ENCODE measurements at regions not wholly inside any gene's neighbourhood (a gene's known extent, or its start where the extent isn't known, plus 50 kb on each side); places are given as distances from the start of the nearest gene placed in this dataset.
"Not testable (repeated sequence)": the region's sequence is repeated elsewhere in the genome, so short reads cannot be mapped to it uniquely, and the experiment has no call there.

DNA sequence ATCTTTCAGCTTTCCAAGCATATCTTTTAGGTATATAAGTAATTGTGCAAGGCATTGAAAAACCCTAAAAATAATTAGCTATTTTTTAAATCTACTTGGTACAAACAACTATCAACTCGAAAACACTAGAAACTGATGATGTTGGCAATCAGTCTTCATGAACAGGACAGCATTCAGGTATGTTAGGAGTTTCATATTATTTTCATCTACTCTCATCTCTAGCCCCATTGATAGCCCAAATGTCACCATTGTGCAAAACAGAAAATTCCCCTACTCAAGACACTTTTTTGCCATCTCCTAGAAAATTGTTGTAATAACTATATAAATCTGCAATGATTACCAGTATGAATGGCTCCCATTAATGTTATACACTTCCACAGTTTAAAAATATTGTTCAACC lies 144.5 kb upstream of the KRAS start:
- no peak for FAIRE-seq
- TF ChIP-seq, protein P1, sequence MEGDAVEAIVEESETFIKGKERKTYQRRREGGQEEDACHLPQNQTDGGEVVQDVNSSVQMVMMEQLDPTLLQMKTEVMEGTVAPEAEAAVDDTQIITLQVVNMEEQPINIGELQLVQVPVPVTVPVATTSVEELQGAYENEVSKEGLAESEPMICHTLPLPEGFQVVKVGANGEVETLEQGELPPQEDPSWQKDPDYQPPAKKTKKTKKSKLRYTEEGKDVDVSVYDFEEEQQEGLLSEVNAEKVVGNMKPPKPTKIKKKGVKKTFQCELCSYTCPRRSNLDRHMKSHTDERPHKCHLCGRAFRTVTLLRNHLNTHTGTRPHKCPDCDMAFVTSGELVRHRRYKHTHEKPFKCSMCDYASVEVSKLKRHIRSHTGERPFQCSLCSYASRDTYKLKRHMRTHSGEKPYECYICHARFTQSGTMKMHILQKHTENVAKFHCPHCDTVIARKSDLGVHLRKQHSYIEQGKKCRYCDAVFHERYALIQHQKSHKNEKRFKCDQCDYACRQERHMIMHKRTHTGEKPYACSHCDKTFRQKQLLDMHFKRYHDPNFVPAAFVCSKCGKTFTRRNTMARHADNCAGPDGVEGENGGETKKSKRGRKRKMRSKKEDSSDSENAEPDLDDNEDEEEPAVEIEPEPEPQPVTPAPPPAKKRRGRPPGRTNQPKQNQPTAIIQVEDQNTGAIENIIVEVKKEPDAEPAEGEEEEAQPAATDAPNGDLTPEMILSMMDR (IDR thresholded peaks at IDR 0.05; ENCODE audit: insufficient read depth, missing control alignments) = no peak
- no peak for DNase-seq (ENCODE audit: insufficient read length, low spot score)

DNA sequence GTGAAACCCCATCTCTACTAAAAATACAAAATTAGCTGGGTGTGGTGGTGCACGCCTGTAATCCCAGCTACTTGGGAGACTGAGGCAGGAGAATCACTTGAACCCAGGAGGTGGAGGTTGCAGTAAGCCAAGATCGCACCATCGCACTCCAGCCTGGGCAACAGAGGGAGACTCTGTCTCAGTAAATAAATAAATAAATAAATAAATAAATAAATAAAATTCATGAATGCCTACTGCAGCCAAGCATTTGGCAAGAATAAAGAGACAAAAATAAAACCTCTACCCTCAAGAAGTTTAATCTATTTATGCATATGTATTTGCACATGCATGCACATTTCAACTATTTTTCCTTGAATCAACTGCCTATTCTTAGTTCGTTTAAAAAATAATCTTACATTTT lies 144.0 kb upstream of the KRAS start:
- not testable (repeated sequence) for FAIRE-seq; DNase-seq (ENCODE audit: insufficient read length, low spot score)

DNA sequence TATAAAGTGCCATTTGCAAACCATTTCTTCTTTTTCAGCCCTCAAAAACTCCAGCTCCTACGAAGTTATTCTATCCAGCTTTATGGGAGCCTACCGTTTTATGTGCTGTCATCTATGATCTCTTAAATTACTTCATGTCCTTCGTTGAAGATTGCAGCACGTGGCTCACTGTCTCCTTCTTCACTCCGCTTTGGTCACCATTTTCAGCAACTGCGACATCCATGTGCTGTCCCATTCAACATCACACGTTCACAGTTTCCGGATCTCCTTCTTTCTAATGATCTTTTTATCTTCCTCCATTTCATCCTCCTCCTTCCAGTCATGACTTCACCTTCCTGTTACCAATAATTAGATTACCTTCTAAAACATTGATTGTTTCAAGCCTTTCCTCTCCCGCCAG lies 143.3 kb upstream of the KRAS start:
- FAIRE-seq = no peak
- DNase-seq (ENCODE audit: insufficient read length, low spot score) = no peak
- TF ChIP-seq, protein P1 (IDR thresholded peaks at IDR 0.05; ENCODE audit: insufficient read depth, missing control alignments) = no peak

DNA sequence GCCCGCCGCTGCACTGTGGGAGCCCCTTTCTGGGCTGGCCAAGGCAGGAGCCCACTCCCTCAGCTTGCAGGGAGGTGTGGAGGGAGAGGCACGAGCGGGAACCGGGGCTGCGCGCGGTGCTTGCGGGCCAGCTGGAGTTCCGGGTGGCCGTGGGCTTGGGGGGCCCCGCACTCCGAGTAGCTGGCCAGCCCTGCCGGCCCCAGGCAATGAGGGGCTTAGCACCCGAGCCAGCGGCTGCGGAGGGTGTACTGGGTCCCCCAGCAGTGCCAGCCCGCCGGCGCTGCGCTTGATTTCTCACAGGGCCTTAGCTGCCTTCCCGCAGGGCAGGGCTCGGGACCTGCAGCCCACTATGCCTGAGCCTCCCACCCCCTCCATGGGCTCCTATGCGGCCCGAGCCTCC lies 140.6 kb upstream of the KRAS start:
- not testable (repeated sequence) for DNase-seq (ENCODE audit: insufficient read length, low spot score); FAIRE-seq

DNA sequence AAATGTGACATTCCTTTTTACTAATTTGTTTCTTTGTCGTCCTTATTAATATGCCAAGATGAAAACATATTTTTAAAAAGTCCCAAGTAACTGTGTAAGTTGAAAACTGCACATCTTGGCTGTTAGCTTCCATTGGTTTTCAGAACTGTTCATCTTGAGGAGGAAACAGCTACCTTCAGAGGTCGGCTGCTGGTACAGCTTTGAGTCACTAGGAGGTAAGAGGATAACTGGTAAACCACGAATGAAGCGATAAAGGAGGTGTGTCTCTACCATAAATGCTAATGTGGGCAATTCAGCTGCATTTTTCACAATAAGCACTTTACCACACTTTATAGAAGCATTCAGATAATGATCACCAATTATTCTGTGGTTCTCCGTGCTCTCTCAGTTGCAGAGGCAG lies 137.5 kb upstream of the KRAS start:
- TF ChIP-seq, protein P1 (IDR thresholded peaks at IDR 0.05; ENCODE audit: insufficient read depth, missing control alignments) = no peak
- DNase-seq (ENCODE audit: insufficient read length, low spot score) = no peak
- FAIRE-seq = no peak

DNA sequence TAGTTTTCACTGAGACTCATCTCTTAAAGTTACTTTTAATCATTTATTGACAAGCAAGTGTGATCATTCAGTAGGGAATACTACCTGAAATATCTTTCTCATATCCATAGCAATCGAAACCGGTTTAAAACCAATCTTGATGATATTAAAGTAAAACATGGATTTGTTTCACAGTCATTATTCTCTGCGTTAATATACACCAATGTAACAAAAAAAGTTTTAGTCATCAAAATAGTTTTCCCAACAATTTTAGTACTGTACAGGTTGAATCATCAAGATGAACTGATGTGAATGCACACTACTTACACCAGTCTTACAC lies 137.0 kb upstream of the KRAS start:
- FAIRE-seq = no peak
- no peak for DNase-seq (ENCODE audit: insufficient read length, low spot score)
- TF ChIP-seq, protein P1 (IDR thresholded peaks at IDR 0.05; ENCODE audit: insufficient read depth, missing control alignments) = no peak

DNA sequence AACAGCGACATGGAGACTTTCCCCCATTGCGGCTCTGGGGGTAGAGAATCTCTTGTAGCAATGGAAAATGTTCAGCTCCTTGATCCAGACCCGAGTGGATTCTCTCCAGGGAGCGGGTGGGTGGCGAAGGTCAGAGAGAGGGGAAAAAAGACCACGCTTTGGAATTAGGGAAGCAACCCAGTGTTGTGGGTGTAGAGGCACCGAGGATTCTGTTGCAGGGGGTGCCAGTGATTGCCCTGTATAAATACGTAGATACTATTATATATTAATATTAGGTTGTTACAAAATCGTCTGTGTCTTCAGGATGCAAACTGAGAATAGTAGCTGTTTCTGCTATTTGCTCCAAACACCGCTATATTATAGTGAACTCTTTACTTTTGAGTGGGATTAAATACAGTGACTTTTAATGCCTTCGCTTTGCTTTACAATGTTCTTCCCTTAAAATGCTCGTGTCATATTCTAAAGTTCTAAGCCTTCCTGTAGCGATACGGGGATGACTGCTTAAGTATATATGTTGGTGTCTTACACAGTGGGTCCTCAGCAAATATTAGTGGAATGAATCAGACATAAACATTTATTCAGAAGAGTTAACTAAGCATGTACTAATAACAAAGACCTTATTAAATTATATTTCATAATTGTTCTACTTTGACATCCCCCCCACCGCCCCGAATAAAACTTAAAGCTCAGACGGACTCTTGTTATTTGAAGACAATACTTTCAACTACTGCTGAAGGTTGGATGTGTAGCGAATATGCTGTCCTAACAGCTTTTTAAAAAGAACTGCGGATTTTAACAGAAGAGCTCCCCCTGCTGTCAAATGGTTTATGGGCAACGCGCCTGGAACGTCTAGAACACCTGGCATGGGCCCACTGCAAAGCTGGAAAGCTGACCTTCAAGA lies 136.4 kb upstream of the KRAS start:
- TF ChIP-seq, protein P1 (IDR thresholded peaks at IDR 0.05; ENCODE audit: insufficient read depth, missing control alignments) = peak; percentile 93
- DNase-seq (ENCODE audit: insufficient read length, low spot score) = no peak
- no peak for FAIRE-seq

DNA sequence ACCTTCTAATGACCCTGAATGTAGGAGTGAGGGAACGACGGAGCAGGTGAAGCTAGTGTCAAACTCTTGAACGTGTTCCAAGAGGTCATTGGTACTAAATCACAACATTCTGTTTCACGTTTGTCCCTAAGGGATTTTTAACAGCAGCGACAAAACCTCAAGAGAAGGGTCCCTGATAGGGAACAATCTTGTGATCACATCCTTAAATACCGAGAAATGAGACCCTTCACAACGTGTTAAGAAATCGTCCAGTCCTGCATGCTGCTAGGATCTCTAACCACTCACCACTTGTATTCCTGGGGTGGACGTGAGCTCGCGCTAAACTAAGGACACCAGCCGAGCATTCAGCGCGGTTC lies 134.1 kb upstream of the KRAS start:
- TF ChIP-seq, protein P1 (IDR thresholded peaks at IDR 0.05; ENCODE audit: insufficient read depth, missing control alignments) = no peak
- no peak for FAIRE-seq
- DNase-seq (ENCODE audit: insufficient read length, low spot score) = no peak
